RWPE2 (cell line): ENCODE measurements at regions not wholly inside any gene's neighbourhood (a gene's known extent, or its start where the extent isn't known, plus 50 kb on each side); places are given as distances from the start of the nearest gene placed in this dataset.
"Not testable (repeated sequence)": the region's sequence is repeated elsewhere in the genome, so short reads cannot be mapped to it uniquely, and the experiment has no call there.

Experiments
- ATAC-seq: fragments of 200-7000 bp; cut with Tn5 transposase; 3 replicates; pipeline ENCODE4 v1.9.1; 2021; ENCODE audit warnings: low read depth
- DNase-seq: peaks from one replicate; pipeline ENCODE4 v3.0.0-alpha.2; 2020; ENCODE audit warnings: low spot score
- H3K27ac ChIP-seq: fragments of 450-650 bp; 2 replicates; pipeline ENCODE4 v1.5.1; 2017; ENCODE audit warnings: mild to moderate bottlenecking; ENCODE audit not compliant: poor library complexity, severe bottlenecking
- H3K27me3 ChIP-seq: fragments of 250-450 bp; sonication (Bioruptor Pico); 2 replicates; pipeline ENCODE4 v1.5.1; 2021; ENCODE audit warnings: mild to moderate bottlenecking, moderate library complexity; ENCODE audit not compliant: insufficient read depth, poor library complexity, severe bottlenecking
- H3K36me3 ChIP-seq: fragments of 250-450 bp; sonication (Bioruptor Pico); 2 replicates; pipeline ENCODE4 v1.5.1; 2020; ENCODE audit warnings: low read depth, mild to moderate bottlenecking, moderate library complexity
- H3K4me1 ChIP-seq: fragments of 250-450 bp; sonication (Bioruptor Pico); 2 replicates; pipeline ENCODE4 v1.5.1; 2021; ENCODE audit warnings: mild to moderate bottlenecking, moderate library complexity; ENCODE audit not compliant: insufficient read depth, poor library complexity, severe bottlenecking
- H3K4me3 ChIP-seq: fragments of 250-450 bp; sonication (Bioruptor Pico); 2 replicates; pipeline ENCODE4 v1.5.1; 2021; ENCODE audit warnings: mild to moderate bottlenecking, moderate library complexity; ENCODE audit not compliant: severe bottlenecking
- H3K9me3 ChIP-seq: fragments of 250-450 bp; sonication (Bioruptor Pico); 2 replicates; pipeline ENCODE4 v1.5.1; 2021; ENCODE audit warnings: mild to moderate bottlenecking, moderate library complexity; ENCODE audit not compliant: severe bottlenecking
- CTCF ChIP-seq: fragments of 450-650 bp; IDR thresholded peaks from one replicate; pipeline ENCODE4 v1.5.1; 2017; ENCODE audit warnings: mild to moderate bottlenecking, moderate library complexity; ENCODE audit not compliant: poor library complexity, severe bottlenecking

- ATAC-seq (peak; percentile 53), DNase-seq (no peak)
- peaks cover 29% of the 10 kb centered on the region for H3K4me1 ChIP-seq
- H3K27me3 ChIP-seq: no peaks in the 10 kb centered on the region
- TF ChIP-seq CTCF: no peak
- H3K9me3 ChIP-seq: no peaks in the 10 kb centered on the region
- no peak overlapping the region for H3K4me3 ChIP-seq
- peak overlapping the region; percentile 93 for H3K27ac ChIP-seq
- no peaks in the 10 kb centered on the region for H3K36me3 ChIP-seq
Observed at GRCh38 chr9:110016340-110016739, 191.6 kb downstream of the C9orf152 start.

GRCh38 chr9:110020216-110020615 is 187.7 kb downstream of the C9orf152 start:
- not testable (repeated sequence) for H3K27me3 ChIP-seq, H3K36me3 ChIP-seq, H3K4me3 ChIP-seq, H3K9me3 ChIP-seq, DNase-seq, ATAC-seq
- Histone ChIP-seq H3K4me1 (peaks cover 25% of the 10 kb centered on the region), H3K27ac (peak overlapping the region; percentile 27)

GRCh38 chr9:110021891-110022290 is 186.1 kb downstream of the C9orf152 start:
- no peak for TF ChIP-seq CTCF
- H3K4me1 ChIP-seq: peaks cover 10% of the 10 kb centered on the region
- H3K27me3 ChIP-seq: no peaks in the 10 kb centered on the region
- no peak overlapping the region for H3K27ac ChIP-seq
- H3K9me3 ChIP-seq: no peaks in the 10 kb centered on the region
- no peak overlapping the region for H3K4me3 ChIP-seq
- no peaks in the 10 kb centered on the region for H3K36me3 ChIP-seq
- DNase-seq: no peak
- ATAC-seq: no peak

- not testable (repeated sequence) for ATAC-seq, H3K27me3 ChIP-seq, H3K4me3 ChIP-seq
Observed at GRCh38 chr9:110023221-110023620, 184.7 kb downstream of the C9orf152 start.

GRCh38 chr9:110025551-110026170 is 182.3 kb downstream of the C9orf152 start:
- no peaks in the 10 kb centered on the region for H3K9me3 ChIP-seq
- H3K4me1 ChIP-seq: peaks cover 29% of the 10 kb centered on the region
- ATAC-seq (no peak), DNase-seq (no peak)
- no peak overlapping the region for H3K27ac ChIP-seq
- no peaks in the 10 kb centered on the region for H3K27me3 ChIP-seq
- TF ChIP-seq CTCF: no peak
- no peaks in the 10 kb centered on the region for H3K36me3 ChIP-seq
- H3K4me3 ChIP-seq: no peak overlapping the region

More at GRCh38 chr9:110023221-110023620, 184.7 kb downstream of the C9orf152 start:
- peaks cover 13% of the 10 kb centered on the region for H3K4me1 ChIP-seq
- not testable (repeated sequence) for H3K36me3 ChIP-seq, DNase-seq, H3K27ac ChIP-seq, H3K9me3 ChIP-seq

GRCh38 chr9:110027671-110028081 is 180.3 kb downstream of the C9orf152 start:
- no peaks in the 10 kb centered on the region for H3K27me3 ChIP-seq
- no peak for DNase-seq
- no peaks in the 10 kb centered on the region for H3K36me3 ChIP-seq
- peaks cover 46% of the 10 kb centered on the region for H3K4me1 ChIP-seq
- no peak overlapping the region for H3K4me3 ChIP-seq
- TF ChIP-seq CTCF: no peak
- H3K27ac ChIP-seq: peak overlapping the region; percentile 96
- H3K9me3 ChIP-seq: no peaks in the 10 kb centered on the region
- ATAC-seq: no peak
